ENCODE measurements at regions not wholly inside any gene's neighbourhood (a gene's known extent, or its start where the extent isn't known, plus 50 kb on each side); places are given as distances from the start of the nearest gene placed in this dataset.

DNA sequence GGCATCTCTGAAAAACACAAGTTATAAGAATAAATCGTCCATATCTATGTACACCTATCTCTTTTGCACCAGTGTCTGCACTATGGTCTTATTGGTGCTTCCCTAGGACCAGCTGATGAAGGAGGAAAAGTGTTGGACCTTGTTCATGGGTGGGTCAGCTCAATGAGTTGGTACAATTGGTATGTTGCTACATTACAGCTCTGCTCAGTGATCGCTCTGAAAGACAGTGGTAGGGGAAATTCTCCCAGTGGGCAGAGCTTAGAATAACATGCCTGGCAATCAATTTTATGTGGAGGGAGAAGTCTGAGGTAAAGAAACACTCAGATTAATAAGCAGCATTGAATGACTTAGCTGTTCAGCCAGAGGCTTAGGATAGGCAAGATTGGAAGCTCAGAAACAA is 138.7 kb upstream of the KL start:
- Histone ChIP-seq H3K9ac (ENCODE audit: insufficient read depth, low read length) (no peak overlapping the region), H4K20me1 (ENCODE audit: control insufficient read depth, extremely low read depth, insufficient read depth, low read length) (no peaks in the 10 kb centered on the region), H3K27ac (ENCODE audit: insufficient read depth, low read length) (no peak overlapping the region), H3K4me2 (ENCODE audit: extremely low read depth, insufficient read depth, low read length) (no peak overlapping the region), H3K36me3 (ENCODE audit: control insufficient read depth, insufficient read depth, low read length) (no peaks in the 10 kb centered on the region), H3K79me2 (ENCODE audit: control insufficient read depth, insufficient read depth, low read length) (no peaks in the 10 kb centered on the region), H3K27me3 (ENCODE audit: control insufficient read depth, insufficient read depth, low read length) (no peaks in the 10 kb centered on the region), H3K4me1 (ENCODE audit: control insufficient read depth, extremely low read depth, insufficient read depth, low read length) (no peaks in the 10 kb centered on the region), H3K4me3 (replicated peaks in 1 of 4; ENCODE audit: control extremely low read depth in 1 of 4, insufficient read depth in 1 of 4, low read depth in 3 of 4, low read length in 4 of 4) (no peak overlapping the region), H2AFZ (ENCODE audit: low read length) (no peak overlapping the region), H3K9me3 (ENCODE audit: control insufficient read depth, insufficient read depth, low read depth, low read length) (no peaks in the 10 kb centered on the region)
- no peak for TF ChIP-seq EZH2 (IDR thresholded peaks at IDR 0.05; ENCODE audit: low read length, missing control alignments)
- TF ChIP-seq, protein P1, sequence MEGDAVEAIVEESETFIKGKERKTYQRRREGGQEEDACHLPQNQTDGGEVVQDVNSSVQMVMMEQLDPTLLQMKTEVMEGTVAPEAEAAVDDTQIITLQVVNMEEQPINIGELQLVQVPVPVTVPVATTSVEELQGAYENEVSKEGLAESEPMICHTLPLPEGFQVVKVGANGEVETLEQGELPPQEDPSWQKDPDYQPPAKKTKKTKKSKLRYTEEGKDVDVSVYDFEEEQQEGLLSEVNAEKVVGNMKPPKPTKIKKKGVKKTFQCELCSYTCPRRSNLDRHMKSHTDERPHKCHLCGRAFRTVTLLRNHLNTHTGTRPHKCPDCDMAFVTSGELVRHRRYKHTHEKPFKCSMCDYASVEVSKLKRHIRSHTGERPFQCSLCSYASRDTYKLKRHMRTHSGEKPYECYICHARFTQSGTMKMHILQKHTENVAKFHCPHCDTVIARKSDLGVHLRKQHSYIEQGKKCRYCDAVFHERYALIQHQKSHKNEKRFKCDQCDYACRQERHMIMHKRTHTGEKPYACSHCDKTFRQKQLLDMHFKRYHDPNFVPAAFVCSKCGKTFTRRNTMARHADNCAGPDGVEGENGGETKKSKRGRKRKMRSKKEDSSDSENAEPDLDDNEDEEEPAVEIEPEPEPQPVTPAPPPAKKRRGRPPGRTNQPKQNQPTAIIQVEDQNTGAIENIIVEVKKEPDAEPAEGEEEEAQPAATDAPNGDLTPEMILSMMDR (conservative IDR thresholded peaks at IDR 0.05 in 1 of 2, IDR thresholded peaks at IDR 0.05 in 1 of 2; ENCODE audit: low read depth in 1 of 2, low read length in 2 of 2): no peak
- DNase-seq (ENCODE audit: low read depth in 2 of 2): no peak

DNA sequence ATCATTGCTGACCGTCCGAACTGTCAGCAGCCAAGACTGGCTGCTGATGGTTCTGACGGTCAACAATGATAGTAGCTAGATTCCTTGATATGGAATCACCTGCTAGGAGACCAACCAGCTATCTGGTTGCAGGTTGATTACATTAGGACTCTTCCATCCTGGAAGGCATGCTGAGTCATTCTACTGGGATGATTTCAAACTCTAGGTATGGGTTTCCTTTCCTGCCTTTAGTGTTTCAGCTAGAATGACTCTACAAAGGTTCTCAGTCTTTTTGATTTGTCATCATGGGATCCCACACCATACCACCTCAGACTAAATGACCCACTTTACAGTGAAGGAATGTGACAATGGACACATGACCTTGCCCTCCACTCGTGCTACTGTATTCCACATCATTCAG is 138.1 kb upstream of the KL start:
- no peak overlapping the region for H2AFZ ChIP-seq (ENCODE audit: low read length)

DNA sequence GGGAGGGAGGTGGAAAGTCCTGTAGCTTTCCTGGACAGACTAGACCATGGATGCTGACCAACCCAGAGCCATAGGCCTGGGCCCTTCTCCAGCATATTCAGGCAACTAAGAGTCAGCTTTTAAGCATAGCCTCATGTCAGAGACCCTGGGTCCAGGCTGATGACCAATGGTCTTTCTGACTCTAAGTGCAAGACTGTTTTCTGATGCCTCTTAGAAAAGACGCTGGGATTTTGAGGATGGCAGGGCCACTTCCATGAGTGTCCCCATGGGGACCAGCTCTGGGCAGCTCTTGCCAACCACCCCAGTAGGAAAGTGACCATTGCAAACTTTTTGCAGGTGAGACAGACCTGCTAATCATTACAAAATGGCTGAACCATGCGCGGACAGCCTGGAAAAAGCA is 135.6 kb upstream of the KL start:
- Histone ChIP-seq H3K27ac (ENCODE audit: insufficient read depth, low read length) (no peak overlapping the region), H3K4me3 (replicated peaks in 1 of 4; ENCODE audit: control extremely low read depth in 1 of 4, insufficient read depth in 1 of 4, low read depth in 3 of 4, low read length in 4 of 4) (no peak overlapping the region), H3K36me3 (ENCODE audit: control insufficient read depth, insufficient read depth, low read length) (no peaks in the 10 kb centered on the region), H3K9me3 (ENCODE audit: control insufficient read depth, insufficient read depth, low read depth, low read length) (no peaks in the 10 kb centered on the region), H3K4me2 (ENCODE audit: extremely low read depth, insufficient read depth, low read length) (no peak overlapping the region), H3K27me3 (ENCODE audit: control insufficient read depth, insufficient read depth, low read length) (no peaks in the 10 kb centered on the region), H4K20me1 (ENCODE audit: control insufficient read depth, extremely low read depth, insufficient read depth, low read length) (no peaks in the 10 kb centered on the region), H3K79me2 (ENCODE audit: control insufficient read depth, insufficient read depth, low read length) (no peaks in the 10 kb centered on the region), H3K9ac (ENCODE audit: insufficient read depth, low read length) (no peak overlapping the region), H2AFZ (ENCODE audit: low read length) (no peak overlapping the region), H3K4me1 (ENCODE audit: control insufficient read depth, extremely low read depth, insufficient read depth, low read length) (no peaks in the 10 kb centered on the region)
- no peak for DNase-seq (ENCODE audit: low read depth in 2 of 2)
- TF ChIP-seq, protein P1 (conservative IDR thresholded peaks at IDR 0.05 in 1 of 2, IDR thresholded peaks at IDR 0.05 in 1 of 2; ENCODE audit: low read depth in 1 of 2, low read length in 2 of 2): no peak

More for the DNA sequence above, 138.1 kb upstream of the KL start:
- no peaks in the 10 kb centered on the region for H3K4me1 ChIP-seq (ENCODE audit: control insufficient read depth, extremely low read depth, insufficient read depth, low read length)
- H3K4me2 ChIP-seq (ENCODE audit: extremely low read depth, insufficient read depth, low read length): no peak overlapping the region
- TF ChIP-seq, protein P1 (conservative IDR thresholded peaks at IDR 0.05 in 1 of 2, IDR thresholded peaks at IDR 0.05 in 1 of 2; ENCODE audit: low read depth in 1 of 2, low read length in 2 of 2): no peak
- no peaks in the 10 kb centered on the region for H3K9me3 ChIP-seq (ENCODE audit: control insufficient read depth, insufficient read depth, low read depth, low read length)
- H3K27me3 ChIP-seq (ENCODE audit: control insufficient read depth, insufficient read depth, low read length): no peaks in the 10 kb centered on the region
- H3K79me2 ChIP-seq (ENCODE audit: control insufficient read depth, insufficient read depth, low read length): no peaks in the 10 kb centered on the region
- H3K27ac ChIP-seq (ENCODE audit: insufficient read depth, low read length): no peak overlapping the region
- DNase-seq (ENCODE audit: low read depth in 2 of 2): peak in 1 of 2 donors; percentile 71
- no peaks in the 10 kb centered on the region for H3K36me3 ChIP-seq (ENCODE audit: control insufficient read depth, insufficient read depth, low read length)
- no peak overlapping the region for H3K9ac ChIP-seq (ENCODE audit: insufficient read depth, low read length)
- no peak overlapping the region for H3K4me3 ChIP-seq (replicated peaks in 1 of 4; ENCODE audit: control extremely low read depth in 1 of 4, insufficient read depth in 1 of 4, low read depth in 3 of 4, low read length in 4 of 4)
- no peaks in the 10 kb centered on the region for H4K20me1 ChIP-seq (ENCODE audit: control insufficient read depth, extremely low read depth, insufficient read depth, low read length)
